MCF 10A (cell line): ENCODE measurements at regions not wholly inside any gene's neighbourhood (a gene's known extent, or its start where the extent isn't known, plus 50 kb on each side); places are given as distances from the start of the nearest gene placed in this dataset.

Source experiments
- BruUV-seq: library from RNA; stranded (reverse); fragments of 400-500 nt; replicated peaks from 2 replicates; lab custom pipeline; 2021; lab: Mats Ljungman, UMichigan
- CTCF ChIA-PET: fragments of 300-600 bp; sonication (Branson Sonifier 250); formaldehyde crosslinking; extraction: SDS; loops from one replicate; lab custom pipeline; 2021; ENCODE audit warnings: antibody characterized with exemption, inconsistent platforms; lab: Yijun Ruan, JAX
- POLR2A ChIA-PET: fragments of 300-600, 350-650 bp; sonication (Branson Sonifier 250); formaldehyde crosslinking; extraction: SDS; loops from one replicate; lab custom pipeline; 2020; ENCODE audit warnings: antibody characterized with exemption, inconsistent platforms; lab: Yijun Ruan, JAX
- DNase-seq: peaks from one replicate; pipeline ENCODE4 v3.0.0-alpha.2; 2018; ENCODE audit not compliant: unreplicated experiment
- H3K27ac Mint-ChIP-seq: one replicate; pipeline ENCODE4 v1.8.0; 2022; ENCODE audit warnings: mild to moderate bottlenecking, low read depth, mixed read lengths; ENCODE audit not compliant: unreplicated experiment
- H3K27me3 Mint-ChIP-seq: one replicate; pipeline ENCODE4 v1.8.0; 2022; ENCODE audit warnings: mixed read lengths; ENCODE audit not compliant: insufficient read depth, unreplicated experiment
- H3K36me3 Mint-ChIP-seq: one replicate; pipeline ENCODE4 v1.8.0; 2022; ENCODE audit warnings: mild to moderate bottlenecking, moderate library complexity, mixed read lengths; ENCODE audit not compliant: insufficient read depth, unreplicated experiment
- H3K4me1 Mint-ChIP-seq: one replicate; pipeline ENCODE4 v1.8.0; 2022; ENCODE audit warnings: mixed read lengths; ENCODE audit not compliant: insufficient read depth, unreplicated experiment
- H3K4me3 Mint-ChIP-seq: one replicate; pipeline ENCODE4 v1.8.0; 2022; ENCODE audit warnings: mild to moderate bottlenecking, moderate library complexity, mixed read lengths; ENCODE audit not compliant: unreplicated experiment
- H3K9me3 Mint-ChIP-seq: one replicate; pipeline ENCODE4 v1.8.0; 2022; ENCODE audit warnings: mixed read lengths; ENCODE audit not compliant: unreplicated experiment
- CTCF ChIP-seq: fragments of 200-600 bp; IDR thresholded peaks from one replicate; pipeline ENCODE4 v1.8.0; 2022; ENCODE audit warnings: antibody characterized with exemption, mild to moderate bottlenecking; ENCODE audit not compliant: unreplicated experiment
- intact Hi-C: fragments of 100-400 bp; cut with micrococcal nuclease; formaldehyde crosslinking; loops from 2 replicates; pipeline ENCODE4 v1.14.1; 2022

DNA sequence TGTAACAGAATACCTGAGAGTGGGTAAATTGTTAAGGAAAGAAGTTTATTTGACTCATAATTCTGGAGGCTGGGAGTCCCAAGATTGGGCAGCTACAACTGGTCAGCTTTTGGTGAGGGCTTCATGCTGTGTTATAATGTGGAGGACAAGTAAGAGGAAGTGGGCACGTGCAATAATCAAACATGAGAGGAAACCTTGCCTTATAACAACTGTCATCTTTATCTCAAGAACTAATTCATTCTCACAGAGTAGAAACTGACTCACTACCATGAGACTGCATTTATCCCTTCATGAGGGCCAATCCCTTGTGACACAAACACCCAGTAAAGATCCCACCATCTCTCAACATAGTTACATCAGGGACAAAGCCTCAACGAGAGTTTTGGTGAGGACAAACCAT lies 318.1 kb upstream of the NT5C1B start:
- Mint-ChIP-seq H3K4me1 (peaks cover 22% of the 10 kb centered on the region), H3K9me3 (no peaks in the 10 kb centered on the region), H3K36me3 (no peaks in the 10 kb centered on the region), H3K4me3 (no peak overlapping the region), H3K27me3 (no peaks in the 10 kb centered on the region), H3K27ac (no peak overlapping the region)
- DNase-seq = no peak
- TF ChIP-seq CTCF = no peak
- ChIA-PET POLR2A (interaction anchor here (1.1 kb wide), 1 partner anchor 8 kb away, joined by 3 read pairs; no protein-coding TSS in a partner anchor), CTCF (interaction anchor here (1.2 kb wide), 1 partner anchor 168 kb away, joined by 3 read pairs; no protein-coding TSS in a partner anchor)
- no TSS peak for BruUV-seq
- intact Hi-C loops = no loop called here

- CTCF ChIA-PET = interaction anchor here (0.8 kb wide), 1 partner anchor 229 kb away, joined by 3 read pairs; no protein-coding TSS in a partner anchor
- Mint-ChIP-seq H3K9me3 (no peaks in the 10 kb centered on the region), H3K27ac (no peak overlapping the region), H3K36me3 (no peaks in the 10 kb centered on the region), H3K4me3 (no peak overlapping the region), H3K4me1 (no peaks in the 10 kb centered on the region), H3K27me3 (no peaks in the 10 kb centered on the region)
- no peak for DNase-seq
- no peak for TF ChIP-seq CTCF
- intact Hi-C loops = no loop called here
- BruUV-seq = no TSS peak
- POLR2A ChIA-PET = no interaction called here
These were observed 314.4 kb upstream of the NT5C1B start for GRCh38 chr2:18903750-18904149.

- intact Hi-C loops = no loop called here
- H3K27ac Mint-ChIP-seq = no peak overlapping the region
- no peaks in the 10 kb centered on the region for H3K4me1 Mint-ChIP-seq
- no peak for TF ChIP-seq CTCF
- H3K27me3 Mint-ChIP-seq = no peaks in the 10 kb centered on the region
- DNase-seq = no peak
- ChIA-PET POLR2A (interaction anchor here (0.7 kb wide), 1 partner anchor 130 kb away, joined by 3 read pairs; no protein-coding TSS in a partner anchor), CTCF (no interaction called here)
- no TSS peak for BruUV-seq
- no peaks in the 10 kb centered on the region for H3K9me3 Mint-ChIP-seq
- no peak overlapping the region for H3K4me3 Mint-ChIP-seq
- no peaks in the 10 kb centered on the region for H3K36me3 Mint-ChIP-seq
These were observed 311.9 kb upstream of the NT5C1B start for GRCh38 chr2:18901242-18901641.

- Mint-ChIP-seq H3K9me3 (no peaks in the 10 kb centered on the region), H3K4me1 (peaks cover 5% of the 10 kb centered on the region), H3K27me3 (no peaks in the 10 kb centered on the region), H3K4me3 (no peak overlapping the region), H3K27ac (no peak overlapping the region), H3K36me3 (no peaks in the 10 kb centered on the region)
- BruUV-seq = no TSS peak
- CTCF ChIA-PET = no interaction called here
- POLR2A ChIA-PET = interaction anchor here (0.7 kb wide), 1 partner anchor 130 kb away, joined by 3 read pairs; no protein-coding TSS in a partner anchor
- DNase-seq = no peak
- intact Hi-C loops = no loop called here
- TF ChIP-seq CTCF = no peak
These were observed 311.3 kb upstream of the NT5C1B start for GRCh38 chr2:18900691-18901141.
